Ovary (tissue), 7 donors: ENCODE measurements at regions not wholly inside any gene's neighbourhood (a gene's known extent, or its start where the extent isn't known, plus 50 kb on each side); places are given as distances from the start of the nearest gene placed in this dataset.

Experiments used
- DNase-seq, 5 donors: peaks; one replicate each; pipeline ENCODE4 v3.0.0-alpha.2; 2019 to 2020
- H3K27ac ChIP-seq, 2 donors: fragments of 200-600 bp; one replicate each; pipeline versions ENCODE4 v1.5.1 to v1.8.0; 2019 to 2022
- H3K27me3 ChIP-seq: fragments of 200-600 bp; one replicate; pipeline ENCODE4 v1.8.0; 2022
- H3K36me3 ChIP-seq: fragments of 200-600 bp; sonication (generic); one replicate; pipeline ENCODE4 v1.5.1; 2019
- H3K4me1 ChIP-seq: one replicate; pipeline ENCODE4 v1.8.1; 2013; ENCODE audit warnings: mild to moderate bottlenecking, moderate library complexity; ENCODE audit not compliant: insufficient read depth
- H3K4me3 ChIP-seq: fragments of 200-600 bp; sonication (generic); one replicate; pipeline ENCODE4 v1.5.1; 2017
- H3K9me3 ChIP-seq, 2 donors: fragments of 200-600 bp in 1 of 2; sonication (generic) in 1 of 2; one replicate each; pipeline versions ENCODE4 v1.5.1 to v1.8.1; 2013 to 2019; ENCODE audit warnings: mild to moderate bottlenecking in 1 of 2, moderate library complexity in 1 of 2
- CTCF ChIP-seq, 3 donors: fragments of 450-650 bp in 2 of 3; fragments of 200-600 bp in 1 of 3; IDR thresholded peaks; one replicate each; pipeline versions ENCODE4 v1.5.1 to v1.8.0; 2016 to 2022; ENCODE audit warnings: antibody characterized with exemption in 3 of 3, mild to moderate bottlenecking in 1 of 3
- EP300 ChIP-seq: sonication (generic); formaldehyde crosslinking; IDR thresholded peaks from one replicate; pipeline ENCODE4 v1.6.1; 2017; ENCODE audit warnings: antibody characterized with exemption
- POLR2A ChIP-seq: fragments of 450-650 bp; IDR thresholded peaks from one replicate; pipeline ENCODE4 v1.6.1; 2017; ENCODE audit warnings: antibody characterized with exemption, mild to moderate bottlenecking, moderate library complexity
- WGBS, 3 donors: extraction: QIAGEN DNeasy Blood & Tissue Kit in 1 of 3; methylation state at CpG; one replicate each; pipeline versions ENCODE4 v1.1.5 to v1.1.7; 2013 to 2017; 5-methylcytosine and 5-hydroxymethylcytosine counted together
- intact Hi-C, 4 donors: fragments of 100-400 bp; cut with DNase I; formaldehyde crosslinking; loops; one replicate each; pipeline versions ENCODE4 v1.11.0 to v1.15.1; 2022 to 2023
- donor health status: DM: no; HTN: no; CAD: no; lungs with moderate emphysema.
- donor health status: DM: no; HTN: no; CAD: no.
- donor health status: Bipolar disorder and iron deficiency.
- donor health status: DM: no; HTN: no; CAD: no.
- donor health status: DM: yes; HTN: yes; CAD: no.

- WGBS, 3 donors, result 56 to 94% (median 80%) methylated on average over 1 of the region's 1 CpG
- Histone ChIP-seq H3K27me3 (no peaks in the 10 kb centered on the region), H3K4me1 (no peaks in the 10 kb centered on the region), H3K9me3 (no peaks in the 10 kb centered on the region), H3K36me3 (no peaks in the 10 kb centered on the region), H3K4me3 (no peak overlapping the region), H3K27ac (no peak overlapping the region)
- intact Hi-C loops, result no loop called here
- DNase-seq, result no peak
- TF ChIP-seq POLR2A (no peak), CTCF (IDR thresholded peaks at IDR 0.05) (no peak), EP300 (no peak)
These were observed 469.4 kb downstream of the CDK5RAP2 start for GRCh38 chr9:120110520-120110919.

- Histone ChIP-seq H3K4me1 (no peaks in the 10 kb centered on the region), H3K4me3 (no peak overlapping the region), H3K9me3 (no peaks in the 10 kb centered on the region), H3K36me3 (no peaks in the 10 kb centered on the region), H3K27me3 (no peaks in the 10 kb centered on the region), H3K27ac (no peak overlapping the region)
- WGBS, 3 donors, result 49 to 64% (median 56%) methylated on average over 3 of the region's 3 CpGs
- intact Hi-C loops, result no loop called here
- no peak for DNase-seq
- TF ChIP-seq CTCF (IDR thresholded peaks at IDR 0.05) (no peak), POLR2A (no peak), EP300 (no peak)
These were observed 470.7 kb downstream of the CDK5RAP2 start for GRCh38 chr9:120109242-120109641.

GRCh38 chr9:120107138-120107537 is 472.8 kb downstream of the CDK5RAP2 start:
- DNase-seq, result no peak
- Histone ChIP-seq H3K4me1 (no peaks in the 10 kb centered on the region), H3K27me3 (no peaks in the 10 kb centered on the region), H3K9me3 (no peaks in the 10 kb centered on the region), H3K36me3 (no peaks in the 10 kb centered on the region), H3K27ac (no peak overlapping the region), H3K4me3 (no peak overlapping the region)
- TF ChIP-seq EP300, result no peak
- TF ChIP-seq CTCF (IDR thresholded peaks at IDR 0.05), result no peak
- TF ChIP-seq POLR2A, result no peak
- WGBS, 3 donors, result 65 to 78% (median 76%) methylated on average over 1 of the region's 1 CpG
- intact Hi-C loops, result loop anchor here in 1 of 4 donors (2.0 kb wide), 1 partner anchor 22 kb away; no protein-coding TSS in a partner anchor

GRCh38 chr9:120104771-120105170 is 475.2 kb downstream of the CDK5RAP2 start:
- no peak for TF ChIP-seq CTCF (IDR thresholded peaks at IDR 0.05)
- no peak for TF ChIP-seq POLR2A
- no peak for TF ChIP-seq EP300
- H3K27me3 ChIP-seq, result no peaks in the 10 kb centered on the region
- H3K27ac ChIP-seq, result no peak overlapping the region
- no peak for DNase-seq
- 56 to 58% (median 57%) methylated on average over 6 of the region's 6 CpGs for WGBS, 3 donors
- intact Hi-C loops, result no loop called here
- no peaks in the 10 kb centered on the region for H3K4me1 ChIP-seq
- H3K9me3 ChIP-seq, result no peaks in the 10 kb centered on the region
- no peaks in the 10 kb centered on the region for H3K36me3 ChIP-seq
- no peak overlapping the region for H3K4me3 ChIP-seq

GRCh38 chr9:120100595-120100994 is 479.4 kb downstream of the CDK5RAP2 start:
- H3K27me3 ChIP-seq, result no peaks in the 10 kb centered on the region
- no peaks in the 10 kb centered on the region for H3K4me1 ChIP-seq
- no peak overlapping the region for H3K27ac ChIP-seq
- WGBS, 3 donors, result 55 to 76% (median 69%) methylated on average over 3 of the region's 3 CpGs
- TF ChIP-seq CTCF (IDR thresholded peaks at IDR 0.05) (no peak), EP300 (no peak), POLR2A (no peak)
- no peaks in the 10 kb centered on the region for H3K9me3 ChIP-seq
- H3K36me3 ChIP-seq, result no peaks in the 10 kb centered on the region
- intact Hi-C loops, result no loop called here
- H3K4me3 ChIP-seq, result no peak overlapping the region
- DNase-seq, result no peak
